Peyer's patch (tissue), 4 donors: ENCODE measurements at regions not wholly inside any gene's neighbourhood (a gene's known extent, or its start where the extent isn't known, plus 50 kb on each side); places are given as distances from the start of the nearest gene placed in this dataset.

Experiments
- DNase-seq, 3 donors: peaks; one replicate each; pipeline ENCODE4 v3.0.0-alpha.2; 2017 to 2019
- H3K27ac ChIP-seq, 4 donors: fragments of 200-600 bp; sonication (generic); one replicate each; pipeline ENCODE4 v1.5.1; 2016 to 2019
- H3K27me3 ChIP-seq, 2 donors: fragments of 200-600 bp; sonication (generic); one replicate each; pipeline ENCODE4 v1.5.1; 2019
- H3K36me3 ChIP-seq, 3 donors: fragments of 200-600 bp; sonication (generic); one replicate each; pipeline ENCODE4 v1.5.1; 2016 to 2019
- H3K4me1 ChIP-seq, 4 donors: fragments of 200-600 bp; sonication (generic); one replicate each; pipeline ENCODE4 v1.5.1; 2016 to 2019
- H3K4me3 ChIP-seq, 4 donors: fragments of 200-600 bp; sonication (generic); 1 replicate in 3 of 4; 2 replicates in 1 of 4; pipeline ENCODE4 v1.5.1; 2016 to 2019; ENCODE audit warnings: mild to moderate bottlenecking in 1 of 4
- H3K9me3 ChIP-seq, 4 donors: fragments of 200-600 bp; sonication (generic); one replicate each; pipeline ENCODE4 v1.5.1; 2016 to 2019; ENCODE audit warnings: mild to moderate bottlenecking in 1 of 4
- POLR2A ChIP-seq, 2 donors: fragments of 450-650 bp; IDR thresholded peaks; one replicate each; pipeline ENCODE4 v1.5.1; 2017; ENCODE audit warnings: antibody characterized with exemption in 2 of 2, mild to moderate bottlenecking in 2 of 2, moderate library complexity in 2 of 2
- TF ChIP-seq, protein P1 (sequence below), 6 experiments: fragments of 450-650 bp in 4 of 6; fragments of 200-600 bp in 2 of 6; sonication (generic) in 1 of 6; IDR thresholded peaks; one replicate each; pipeline ENCODE4 v1.5.1; 2017 to 2019; ENCODE audit warnings: antibody characterized with exemption in 6 of 6, mild to moderate bottlenecking in 3 of 6, moderate library complexity in 1 of 6

DNA sequence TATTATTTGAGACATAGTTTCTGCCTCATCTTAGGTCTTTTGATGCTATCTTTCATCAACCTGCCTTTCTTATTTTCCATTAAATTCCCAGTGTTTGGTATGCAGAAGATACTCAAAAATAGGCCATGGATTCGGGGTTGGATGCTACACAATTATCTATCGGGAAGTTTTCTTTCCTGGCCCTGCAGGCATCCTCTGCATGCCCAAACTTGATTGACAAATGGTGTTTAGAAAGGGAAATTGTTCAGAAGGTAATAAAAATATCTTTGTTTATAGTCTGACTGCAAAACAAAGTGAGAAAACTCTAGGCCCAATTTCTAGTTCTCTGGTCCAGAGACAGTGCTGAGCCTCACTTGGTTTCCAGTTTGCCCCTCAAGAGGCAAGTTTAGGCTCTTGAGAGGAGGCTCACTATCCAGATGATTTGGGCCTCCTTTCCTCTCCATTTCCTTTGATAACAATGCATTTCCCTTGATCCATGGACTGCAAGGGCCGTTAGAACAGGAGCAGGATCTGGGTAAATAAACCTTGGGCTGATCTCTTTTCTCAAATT lies 157.1 kb upstream of the DPH6 start:
- no peaks in the 10 kb centered on the region for H3K9me3 ChIP-seq
- no peak overlapping the region for H3K27ac ChIP-seq
- DNase-seq: no peak
- no peak overlapping the region for H3K4me3 ChIP-seq
- no peak for TF ChIP-seq POLR2A (IDR thresholded peaks at IDR 0.05)
- TF ChIP-seq, protein P1, sequence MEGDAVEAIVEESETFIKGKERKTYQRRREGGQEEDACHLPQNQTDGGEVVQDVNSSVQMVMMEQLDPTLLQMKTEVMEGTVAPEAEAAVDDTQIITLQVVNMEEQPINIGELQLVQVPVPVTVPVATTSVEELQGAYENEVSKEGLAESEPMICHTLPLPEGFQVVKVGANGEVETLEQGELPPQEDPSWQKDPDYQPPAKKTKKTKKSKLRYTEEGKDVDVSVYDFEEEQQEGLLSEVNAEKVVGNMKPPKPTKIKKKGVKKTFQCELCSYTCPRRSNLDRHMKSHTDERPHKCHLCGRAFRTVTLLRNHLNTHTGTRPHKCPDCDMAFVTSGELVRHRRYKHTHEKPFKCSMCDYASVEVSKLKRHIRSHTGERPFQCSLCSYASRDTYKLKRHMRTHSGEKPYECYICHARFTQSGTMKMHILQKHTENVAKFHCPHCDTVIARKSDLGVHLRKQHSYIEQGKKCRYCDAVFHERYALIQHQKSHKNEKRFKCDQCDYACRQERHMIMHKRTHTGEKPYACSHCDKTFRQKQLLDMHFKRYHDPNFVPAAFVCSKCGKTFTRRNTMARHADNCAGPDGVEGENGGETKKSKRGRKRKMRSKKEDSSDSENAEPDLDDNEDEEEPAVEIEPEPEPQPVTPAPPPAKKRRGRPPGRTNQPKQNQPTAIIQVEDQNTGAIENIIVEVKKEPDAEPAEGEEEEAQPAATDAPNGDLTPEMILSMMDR (IDR thresholded peaks at IDR 0.05): no peak
- H3K4me1 ChIP-seq: peaks cover 0 to 15% (median 2%) of the 10 kb centered on the region in 4 donors
- H3K36me3 ChIP-seq: no peaks in the 10 kb centered on the region
- no peaks in the 10 kb centered on the region for H3K27me3 ChIP-seq

DNA sequence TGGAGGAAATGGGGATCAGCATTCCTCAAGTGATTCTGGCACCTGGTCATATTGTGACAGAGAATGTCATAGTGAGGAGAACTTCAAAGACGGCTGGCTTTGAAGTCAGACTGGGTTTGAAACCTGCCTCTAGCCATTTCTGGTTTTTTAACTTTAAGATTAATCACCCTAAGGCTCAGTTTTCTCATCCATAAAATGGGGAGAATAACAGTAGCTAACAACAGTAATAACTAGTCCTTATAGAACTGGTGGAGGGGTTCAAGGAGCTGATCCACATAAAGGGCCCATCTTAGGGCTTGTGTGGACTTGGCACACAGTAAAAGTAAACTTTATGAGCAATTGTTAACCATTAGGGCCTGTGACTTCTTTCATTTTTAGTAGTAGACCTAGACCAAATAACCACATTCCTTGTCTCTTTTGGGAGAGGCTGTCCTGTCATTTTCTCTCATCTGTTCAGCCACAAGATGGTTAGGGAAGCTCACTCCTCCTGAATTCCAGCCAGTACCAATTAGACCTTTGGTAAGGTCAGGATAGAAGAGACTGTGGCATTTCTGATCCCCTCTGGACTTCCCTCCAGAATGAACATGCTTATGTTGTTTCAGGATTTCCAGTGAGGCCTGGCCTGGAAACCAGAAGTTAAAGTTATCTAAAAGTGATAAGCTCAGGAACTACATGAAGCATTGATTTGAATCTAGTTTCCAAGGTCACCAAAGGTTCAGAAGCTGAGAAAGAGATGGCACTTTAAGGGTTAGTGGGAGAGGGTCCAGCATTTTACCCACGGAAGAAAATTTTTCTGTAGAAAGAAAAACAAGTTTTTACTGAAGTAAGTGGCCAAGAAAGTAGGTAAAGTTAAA lies 159.3 kb upstream of the DPH6 start:
- H3K4me3 ChIP-seq: no peak overlapping the region
- DNase-seq: no peak
- no peak overlapping the region for H3K27ac ChIP-seq
- H3K9me3 ChIP-seq: no peaks in the 10 kb centered on the region
- no peaks in the 10 kb centered on the region for H3K27me3 ChIP-seq
- no peaks in the 10 kb centered on the region for H3K36me3 ChIP-seq
- TF ChIP-seq, protein P1 (IDR thresholded peaks at IDR 0.05): no peak
- TF ChIP-seq POLR2A (IDR thresholded peaks at IDR 0.05): no peak
- no peaks in the 10 kb centered on the region for H3K4me1 ChIP-seq

GRCh38 chr15:35705884-35706585 lies 160.1 kb upstream of the DPH6 start:
- no peaks in the 10 kb centered on the region for H3K36me3 ChIP-seq
- DNase-seq: no peak
- H3K27me3 ChIP-seq: no peaks in the 10 kb centered on the region
- no peak overlapping the region for H3K4me3 ChIP-seq
- no peak overlapping the region for H3K27ac ChIP-seq
- H3K4me1 ChIP-seq: no peaks in the 10 kb centered on the region
- TF ChIP-seq POLR2A (IDR thresholded peaks at IDR 0.05): no peak
- TF ChIP-seq, protein P1 (IDR thresholded peaks at IDR 0.05): no peak
- H3K9me3 ChIP-seq: no peaks in the 10 kb centered on the region

GRCh38 chr15:35712956-35713355 lies 167.0 kb upstream of the DPH6 start:
- Histone ChIP-seq H3K9me3 (no peaks in the 10 kb centered on the region), H3K27ac (no peak overlapping the region), H3K4me3 (no peak overlapping the region), H3K36me3 (no peaks in the 10 kb centered on the region), H3K27me3 (no peaks in the 10 kb centered on the region), H3K4me1 (no peaks in the 10 kb centered on the region)
- TF ChIP-seq, protein P1 (IDR thresholded peaks at IDR 0.05): no peak
- no peak for TF ChIP-seq POLR2A (IDR thresholded peaks at IDR 0.05)
- DNase-seq: no peak

- H3K36me3 ChIP-seq: no peaks in the 10 kb centered on the region
- H3K27me3 ChIP-seq: no peaks in the 10 kb centered on the region
- TF ChIP-seq, protein P1 (IDR thresholded peaks at IDR 0.05): no peak
- no peak for TF ChIP-seq POLR2A (IDR thresholded peaks at IDR 0.05)
- no peaks in the 10 kb centered on the region for H3K9me3 ChIP-seq
- H3K27ac ChIP-seq: no peak overlapping the region
- DNase-seq: no peak
- no peaks in the 10 kb centered on the region for H3K4me1 ChIP-seq
- H3K4me3 ChIP-seq: no peak overlapping the region
Measured at GRCh38 chr15:35713733-35714132, 167.8 kb upstream of the DPH6 start.
